GM12878 (cell line): ENCODE measurements at regions not wholly inside any gene's neighbourhood (a gene's known extent, or its start where the extent isn't known, plus 50 kb on each side); places are given as distances from the start of the nearest gene placed in this dataset.

ENCODE experiments used
- ATAC-seq: fragments of 200-7000 bp; cut with Tn5 transposase; 3 replicates; pipeline ENCODE4 v1.9.1; 2020; ENCODE audit warnings: mild to moderate bottlenecking, moderate library complexity
- BruUV-seq: library from RNA; stranded (reverse); fragments of 400-500 nt; replicated peaks from 2 replicates; lab custom pipeline; 2021; lab: Mats Ljungman, UMichigan
- CTCF ChIA-PET: fragments of 300-600 bp; sonication (Branson Sonifier 250); formaldehyde crosslinking; extraction: SDS; loops from one replicate; lab custom pipeline; 2021; ENCODE audit warnings: inconsistent platforms; lab: Yijun Ruan, JAX
- POLR2A ChIA-PET: fragments of 350-600 bp; formaldehyde crosslinking; extraction: SDS; loops from one replicate; lab custom pipeline; 2021; ENCODE audit warnings: inconsistent platforms; lab: Charles Lee
- RAD21 ChIA-PET: fragments of 300-600 bp; sonication (Branson Sonifier 250); formaldehyde crosslinking; loops from one replicate; lab custom pipeline; 2023; ENCODE audit warnings: antibody characterized with exemption; ENCODE audit not compliant: unreplicated experiment; lab: Charles Lee
- SMC1A ChIA-PET: fragments of 300-600 bp; sonication (Branson Sonifier 250); formaldehyde crosslinking; loops from one replicate; lab custom pipeline; 2023; ENCODE audit not compliant: unreplicated experiment, uncharacterized antibody; lab: Charles Lee
- DNase-seq: peaks from one replicate; pipeline ENCODE4 v3.0.0-alpha.2; 2011; ENCODE audit warnings: low read depth, low spot score
- FAIRE-seq: peaks from 3 replicates; lab custom pipeline; 2011; peaks lifted over from hg19 to GRCh38; lab: Jason Lieb, UNC
- H2AFZ ChIP-seq: 2 replicates; pipeline ENCODE4 v1.6.0; 2011; ENCODE audit warnings: low read depth, low read length, control low read depth; ENCODE audit not compliant: control insufficient read depth
- H3K27ac ChIP-seq: 2 replicates; pipeline ENCODE4 v1.5.1; 2011; ENCODE audit warnings: control low read depth; ENCODE audit not compliant: control insufficient read depth, insufficient read depth
- H3K27me3 ChIP-seq, 2 experiments: replicated peaks in 1 of 2; 2 replicates each; pipeline versions ENCODE4 v1.6.0 to v1.6.1; 2011; ENCODE audit warnings: low read length in 1 of 2; ENCODE audit not compliant: control insufficient read depth in 2 of 2, insufficient read depth in 2 of 2
- H3K36me3 ChIP-seq, 2 experiments: 2 replicates each; pipeline ENCODE4 v1.5.1; 2011; ENCODE audit warnings: low read length in 1 of 2; ENCODE audit not compliant: control insufficient read depth in 2 of 2, insufficient read depth in 2 of 2
- H3K4me1 ChIP-seq: 2 replicates; pipeline ENCODE4 v1.6.1; 2011; ENCODE audit warnings: mild to moderate bottlenecking, low read length, moderate library complexity, mixed read lengths; ENCODE audit not compliant: control insufficient read depth, insufficient read depth
- H3K4me2 ChIP-seq: 2 replicates; pipeline ENCODE4 v1.6.0; 2011; ENCODE audit warnings: control low read depth; ENCODE audit not compliant: control insufficient read depth, insufficient read depth
- H3K4me3 ChIP-seq: fragments of 200-600 bp; sonication (generic); 2 replicates; pipeline ENCODE4 v1.5.1; 2016
- H3K79me2 ChIP-seq: 2 replicates; pipeline ENCODE4 v1.6.0; 2011; ENCODE audit warnings: low read length; ENCODE audit not compliant: control insufficient read depth, insufficient read depth
- H3K9ac ChIP-seq: 2 replicates; pipeline ENCODE4 v1.8.0; 2011; ENCODE audit warnings: low read length, control low read depth, mixed read lengths; ENCODE audit not compliant: control insufficient read depth, insufficient read depth
- H3K9me3 ChIP-seq: replicated peaks from 3 replicates; pipeline ENCODE4 v1.5.1; 2011; ENCODE audit warnings: mild to moderate bottlenecking, low read length; ENCODE audit not compliant: control insufficient read depth, insufficient read depth
- H4K20me1 ChIP-seq: 2 replicates; pipeline ENCODE4 v1.6.0; 2011; ENCODE audit not compliant: control insufficient read depth, insufficient read depth
- FOXM1 ChIP-seq: IDR thresholded peaks from 2 replicates; pipeline ENCODE4 v1.6.1; 2012; ENCODE audit warnings: low read depth, mild to moderate bottlenecking, inconsistent platforms, low read length, moderate library complexity
- RAD21 ChIP-seq: IDR thresholded peaks from 2 replicates; pipeline ENCODE4 v1.6.1; 2011; ENCODE audit warnings: mild to moderate bottlenecking, low read depth, low read length, moderate library complexity; ENCODE audit not compliant: insufficient read depth
- ZNF217 ChIP-seq: fragments of 450-650 bp; IDR thresholded peaks from 2 replicates; pipeline ENCODE4 v1.6.1; 2017; ENCODE audit warnings: antibody characterized with exemption, mild to moderate bottlenecking
- WGBS: methylation state at CpG from one replicate; pipeline ENCODE4 v1.1.6; 2016; ENCODE audit warnings: low lambda C conversion rate; ENCODE audit not compliant: insufficient replicate concordance, insufficient coverage; ENCODE audit errors: missing lambda C conversion rate; 5-methylcytosine and 5-hydroxymethylcytosine counted together
- in situ Hi-C: fragments of 300-500 bp; cut with MboI; formaldehyde crosslinking; loops from 9 replicates; pipeline ENCODE4 v1.14.3; 2018; ENCODE audit warnings: mixed read lengths
- intact Hi-C: fragments of 100-400 bp; cut with micrococcal nuclease; formaldehyde crosslinking; loops from one replicate; pipeline ENCODE4 v1.14.2; 2022; ENCODE audit not compliant: unreplicated experiment
- TF ChIP-seq, protein P1 (sequence below): IDR thresholded peaks from 2 replicates; pipeline ENCODE4 v1.6.1; 2012; ENCODE audit warnings: mild to moderate bottlenecking, low read depth, low read length

DNA sequence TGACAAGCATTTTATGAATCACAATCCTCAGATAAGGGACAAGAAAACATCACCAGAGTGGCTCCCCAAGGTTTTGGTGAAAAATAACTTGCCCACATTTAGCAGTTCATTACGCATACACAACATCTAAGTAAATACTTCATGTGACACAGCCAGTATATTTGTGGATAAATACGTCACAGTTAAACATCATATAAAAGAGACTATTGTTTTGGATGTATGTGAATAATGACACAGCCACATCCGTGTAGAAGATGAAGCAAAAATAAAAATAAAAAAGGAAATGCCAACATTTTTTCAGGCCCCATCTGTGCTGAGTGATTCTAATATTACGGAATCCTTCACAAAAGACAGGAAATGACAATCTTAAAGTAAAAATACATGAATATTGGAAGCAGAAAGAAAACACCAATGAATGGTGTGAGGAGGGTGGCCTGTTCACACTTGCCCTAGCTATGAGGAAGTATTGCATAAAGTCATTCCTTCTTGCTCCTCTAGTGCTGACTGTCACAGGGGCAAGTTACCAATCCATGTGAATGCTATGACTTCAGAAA is 457.1 kb downstream of the KLF12 start (continued):
- TF ChIP-seq, protein P1, sequence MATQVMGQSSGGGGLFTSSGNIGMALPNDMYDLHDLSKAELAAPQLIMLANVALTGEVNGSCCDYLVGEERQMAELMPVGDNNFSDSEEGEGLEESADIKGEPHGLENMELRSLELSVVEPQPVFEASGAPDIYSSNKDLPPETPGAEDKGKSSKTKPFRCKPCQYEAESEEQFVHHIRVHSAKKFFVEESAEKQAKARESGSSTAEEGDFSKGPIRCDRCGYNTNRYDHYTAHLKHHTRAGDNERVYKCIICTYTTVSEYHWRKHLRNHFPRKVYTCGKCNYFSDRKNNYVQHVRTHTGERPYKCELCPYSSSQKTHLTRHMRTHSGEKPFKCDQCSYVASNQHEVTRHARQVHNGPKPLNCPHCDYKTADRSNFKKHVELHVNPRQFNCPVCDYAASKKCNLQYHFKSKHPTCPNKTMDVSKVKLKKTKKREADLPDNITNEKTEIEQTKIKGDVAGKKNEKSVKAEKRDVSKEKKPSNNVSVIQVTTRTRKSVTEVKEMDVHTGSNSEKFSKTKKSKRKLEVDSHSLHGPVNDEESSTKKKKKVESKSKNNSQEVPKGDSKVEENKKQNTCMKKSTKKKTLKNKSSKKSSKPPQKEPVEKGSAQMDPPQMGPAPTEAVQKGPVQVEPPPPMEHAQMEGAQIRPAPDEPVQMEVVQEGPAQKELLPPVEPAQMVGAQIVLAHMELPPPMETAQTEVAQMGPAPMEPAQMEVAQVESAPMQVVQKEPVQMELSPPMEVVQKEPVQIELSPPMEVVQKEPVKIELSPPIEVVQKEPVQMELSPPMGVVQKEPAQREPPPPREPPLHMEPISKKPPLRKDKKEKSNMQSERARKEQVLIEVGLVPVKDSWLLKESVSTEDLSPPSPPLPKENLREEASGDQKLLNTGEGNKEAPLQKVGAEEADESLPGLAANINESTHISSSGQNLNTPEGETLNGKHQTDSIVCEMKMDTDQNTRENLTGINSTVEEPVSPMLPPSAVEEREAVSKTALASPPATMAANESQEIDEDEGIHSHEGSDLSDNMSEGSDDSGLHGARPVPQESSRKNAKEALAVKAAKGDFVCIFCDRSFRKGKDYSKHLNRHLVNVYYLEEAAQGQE: no peak
- TF ChIP-seq FOXM1: no peak
- TF ChIP-seq, all 136 proteins: peak for 0

- no TSS peak for BruUV-seq
- ChIA-PET RAD21 (no interaction called here), CTCF (no interaction called here), SMC1A (no interaction called here), POLR2A (no interaction called here)
- H3K36me3 ChIP-seq: no peaks in the 10 kb centered on the region
- TF ChIP-seq RAD21 (no peak), ZNF217 (no peak)
- H3K79me2 ChIP-seq: no peaks in the 10 kb centered on the region
- no peak overlapping the region for H3K4me2 ChIP-seq
- no peak for DNase-seq
- in situ Hi-C loops: no loop called here
- intact Hi-C loops: no loop called here
- H4K20me1 ChIP-seq: no peaks in the 10 kb centered on the region
- H3K9ac ChIP-seq: no peak overlapping the region
- no peak for FAIRE-seq
- 49% methylated on average over 2 of the region's 2 CpGs for WGBS
- no peak for ATAC-seq
- no peaks in the 10 kb centered on the region for H3K4me1 ChIP-seq
- H2AFZ ChIP-seq: no peak overlapping the region
- no peak overlapping the region for H3K27ac ChIP-seq
- no peak overlapping the region for H3K4me3 ChIP-seq
- H3K27me3 ChIP-seq: no peaks in the 10 kb centered on the region
- no peaks in the 10 kb centered on the region for H3K9me3 ChIP-seq
Measured at GRCh38 chr13:73676550-73677047, 457.6 kb downstream of the KLF12 start.
